Skeletal muscle tissue (tissue), 3 donors: ENCODE measurements at regions not wholly inside any gene's neighbourhood (a gene's known extent, or its start where the extent isn't known, plus 50 kb on each side); places are given as distances from the start of the nearest gene placed in this dataset.

Experiments used
- H3K27ac ChIP-seq: one replicate; pipeline ENCODE4 v1.7.0; 2013; ENCODE audit warnings: mild to moderate bottlenecking, low read depth, low read length, inconsistent platforms
- H3K27me3 ChIP-seq, 3 donors: one replicate each; pipeline ENCODE4 v1.7.0; 2013; ENCODE audit warnings: low read length in 3 of 3; ENCODE audit not compliant: control insufficient read depth in 3 of 3, insufficient read depth in 3 of 3
- H3K36me3 ChIP-seq, 3 donors: one replicate each; pipeline ENCODE4 v1.7.0; 2013; ENCODE audit warnings: low read length in 3 of 3; ENCODE audit not compliant: control insufficient read depth in 3 of 3, insufficient read depth in 3 of 3
- H3K4me1 ChIP-seq, 3 donors: one replicate each; pipeline ENCODE4 v1.7.0; 2013; ENCODE audit warnings: low read length in 3 of 3, mild to moderate bottlenecking in 3 of 3; ENCODE audit not compliant: control insufficient read depth in 3 of 3, insufficient read depth in 3 of 3
- H3K4me3 ChIP-seq, 3 donors: one replicate each; pipeline ENCODE4 v1.7.0; 2013; ENCODE audit warnings: low read length in 3 of 3
- H3K9ac ChIP-seq, 3 donors: one replicate each; pipeline ENCODE4 v1.7.0; 2013; ENCODE audit warnings: low read length in 3 of 3, mild to moderate bottlenecking in 3 of 3, moderate library complexity in 2 of 3, low read depth in 1 of 3
- H3K9me3 ChIP-seq, 3 donors: one replicate each; pipeline ENCODE4 v1.7.0; 2013; ENCODE audit warnings: low read length in 3 of 3; ENCODE audit not compliant: control insufficient read depth in 3 of 3
- donor health status: Osteomylitis.

DNA sequence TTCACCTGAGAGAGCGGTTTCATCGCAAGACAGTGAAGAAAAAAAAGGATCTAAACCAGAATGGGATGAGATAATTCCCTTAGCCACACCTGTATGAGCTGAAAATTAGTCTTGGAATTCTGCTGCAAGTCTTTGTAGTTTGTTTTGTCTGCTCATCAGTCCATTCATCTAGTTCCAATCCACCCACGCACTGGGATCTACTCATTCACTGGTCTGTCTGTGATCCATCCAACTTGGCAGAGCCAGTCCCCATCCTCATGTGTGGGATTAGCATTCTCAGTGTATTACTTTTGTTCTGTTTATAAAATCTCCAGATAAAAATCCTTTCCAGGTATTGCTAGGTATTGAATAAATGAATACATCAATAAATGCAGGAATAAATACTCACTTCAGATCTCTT, 266.5 kb upstream of the USP24 start:
- Histone ChIP-seq H3K36me3 (no peaks in the 10 kb centered on the region), H3K4me3 (no peak overlapping the region), H3K4me1 (no peaks in the 10 kb centered on the region), H3K27me3 (no peaks in the 10 kb centered on the region), H3K27ac (no peak overlapping the region), H3K9me3 (no peaks in the 10 kb centered on the region), H3K9ac (no peak overlapping the region)

DNA sequence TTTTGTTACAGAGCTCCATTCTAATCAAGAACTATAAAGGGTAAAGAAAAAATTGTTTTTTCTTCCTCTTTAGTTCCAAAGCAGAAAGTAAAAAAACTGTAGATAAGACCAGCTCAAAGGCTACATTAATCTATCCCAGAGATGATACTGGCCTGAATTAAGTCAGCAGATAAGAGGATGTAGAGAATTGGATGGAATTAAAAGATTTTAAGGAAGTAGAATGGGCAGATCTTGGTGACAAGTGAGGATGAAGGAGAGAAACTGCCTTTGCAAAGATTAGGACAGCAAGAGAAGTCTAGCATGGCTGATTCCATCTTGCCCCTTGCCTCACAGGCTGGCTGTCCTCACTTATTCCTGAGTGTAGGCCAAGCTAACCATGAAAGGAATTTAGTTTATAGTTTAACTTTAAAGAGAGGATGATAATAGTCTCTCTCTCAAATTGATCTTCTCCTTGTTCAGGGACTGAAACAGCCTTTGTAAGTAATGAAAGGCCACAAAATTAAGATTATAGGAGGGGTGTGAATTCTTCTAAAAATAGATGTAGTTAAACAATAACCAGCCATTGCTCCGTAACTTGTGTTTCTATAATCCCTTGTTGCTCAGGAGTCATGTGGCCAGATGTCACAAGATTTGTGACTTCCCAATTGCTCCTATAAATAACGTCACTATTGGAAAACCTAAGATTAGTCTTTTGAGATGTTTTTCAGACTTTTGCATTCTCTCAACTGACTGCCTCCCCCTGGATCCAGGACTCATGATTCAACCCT, 265.0 kb upstream of the USP24 start:
- Histone ChIP-seq H3K4me1 (peaks cover 0 to 5% (median 0%) of the 10 kb centered on the region in 3 donors), H3K9ac (no peak overlapping the region), H3K27me3 (no peaks in the 10 kb centered on the region), H3K9me3 (no peaks in the 10 kb centered on the region), H3K4me3 (no peak overlapping the region), H3K36me3 (no peaks in the 10 kb centered on the region), H3K27ac (no peak overlapping the region)

DNA sequence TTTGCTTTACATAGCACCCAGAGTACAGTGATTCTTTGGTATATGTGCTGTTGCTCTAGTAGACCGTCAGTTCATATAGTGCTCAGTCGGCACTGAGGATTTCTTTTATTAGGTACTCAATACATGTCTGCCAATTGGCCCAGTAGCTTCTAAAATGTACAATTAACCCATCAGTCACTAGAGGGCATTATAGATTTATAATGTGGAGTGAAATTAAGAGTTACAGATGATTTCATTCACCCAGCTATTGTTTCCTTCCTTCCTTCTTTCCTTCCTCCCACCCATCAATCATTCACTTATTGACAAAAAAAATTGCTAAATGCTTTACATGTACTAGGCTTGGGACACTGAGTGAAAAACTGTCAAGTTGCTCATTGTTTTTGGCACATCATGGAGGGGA, 263.6 kb upstream of the USP24 start:
- Histone ChIP-seq H3K36me3 (no peaks in the 10 kb centered on the region), H3K9me3 (no peaks in the 10 kb centered on the region), H3K27me3 (no peaks in the 10 kb centered on the region), H3K9ac (no peak overlapping the region), H3K4me3 (no peak overlapping the region), H3K27ac (no peak overlapping the region), H3K4me1 (peaks cover 0 to 5% (median 2%) of the 10 kb centered on the region in 3 donors)

DNA sequence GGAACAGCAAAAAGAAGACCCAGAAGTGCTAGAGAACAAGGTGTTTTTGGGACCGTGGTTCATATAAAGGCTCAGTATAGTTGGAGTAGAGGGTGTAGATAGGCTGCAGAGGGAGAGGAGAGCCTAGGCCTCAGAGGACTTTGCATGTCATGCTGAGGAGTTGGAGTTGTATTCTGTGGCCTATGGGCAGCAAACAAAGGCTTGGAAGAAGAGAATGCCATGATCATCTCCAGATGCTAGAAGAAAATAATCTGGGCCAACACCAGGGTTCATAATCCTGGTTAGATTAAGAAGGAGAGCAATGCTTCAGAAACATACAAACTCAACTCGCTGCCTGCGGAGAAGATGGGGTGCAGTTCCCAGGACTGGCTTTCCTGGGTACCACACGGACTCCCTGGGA, 262.8 kb upstream of the USP24 start:
- Histone ChIP-seq H3K4me3 (no peak overlapping the region), H3K27ac (no peak overlapping the region), H3K4me1 (peaks cover 0 to 5% (median 2%) of the 10 kb centered on the region in 3 donors), H3K9me3 (no peaks in the 10 kb centered on the region), H3K27me3 (no peaks in the 10 kb centered on the region), H3K36me3 (no peaks in the 10 kb centered on the region), H3K9ac (no peak overlapping the region)

DNA sequence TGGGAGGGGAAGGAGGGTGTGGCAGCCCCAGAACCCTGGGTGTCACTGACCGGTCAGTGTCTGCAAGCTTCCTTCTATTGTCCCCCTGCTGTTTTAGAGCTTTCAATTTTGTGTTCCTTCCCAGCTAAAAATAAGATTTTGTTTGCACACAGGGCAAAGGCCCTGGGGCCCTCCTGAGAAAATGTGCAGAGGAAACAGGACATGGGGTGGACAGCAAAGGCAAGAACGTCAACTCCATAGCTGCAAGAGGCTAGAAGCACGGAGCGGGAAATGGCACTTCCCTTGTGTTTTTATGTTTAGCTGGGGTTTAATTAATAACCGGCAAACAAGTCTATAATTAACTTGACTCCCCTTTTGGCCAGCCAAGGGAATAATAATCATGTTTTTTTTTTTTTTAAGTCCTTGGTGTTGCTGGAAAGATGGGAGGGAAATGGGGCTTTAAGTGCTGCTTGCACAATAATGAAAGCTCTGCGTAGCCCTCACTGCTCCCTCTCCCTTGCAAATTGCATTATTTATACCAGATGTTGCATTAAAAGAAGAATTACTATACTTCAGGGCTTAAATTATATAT, 261.4 kb upstream of the USP24 start:
- H3K27ac ChIP-seq = no peak overlapping the region
- H3K4me1 ChIP-seq = peaks cover 0 to 5% (median 2%) of the 10 kb centered on the region in 3 donors
- no peaks in the 10 kb centered on the region for H3K9me3 ChIP-seq
- H3K9ac ChIP-seq = no peak overlapping the region
- no peaks in the 10 kb centered on the region for H3K27me3 ChIP-seq
- H3K36me3 ChIP-seq = no peaks in the 10 kb centered on the region
- H3K4me3 ChIP-seq = no peak overlapping the region

DNA sequence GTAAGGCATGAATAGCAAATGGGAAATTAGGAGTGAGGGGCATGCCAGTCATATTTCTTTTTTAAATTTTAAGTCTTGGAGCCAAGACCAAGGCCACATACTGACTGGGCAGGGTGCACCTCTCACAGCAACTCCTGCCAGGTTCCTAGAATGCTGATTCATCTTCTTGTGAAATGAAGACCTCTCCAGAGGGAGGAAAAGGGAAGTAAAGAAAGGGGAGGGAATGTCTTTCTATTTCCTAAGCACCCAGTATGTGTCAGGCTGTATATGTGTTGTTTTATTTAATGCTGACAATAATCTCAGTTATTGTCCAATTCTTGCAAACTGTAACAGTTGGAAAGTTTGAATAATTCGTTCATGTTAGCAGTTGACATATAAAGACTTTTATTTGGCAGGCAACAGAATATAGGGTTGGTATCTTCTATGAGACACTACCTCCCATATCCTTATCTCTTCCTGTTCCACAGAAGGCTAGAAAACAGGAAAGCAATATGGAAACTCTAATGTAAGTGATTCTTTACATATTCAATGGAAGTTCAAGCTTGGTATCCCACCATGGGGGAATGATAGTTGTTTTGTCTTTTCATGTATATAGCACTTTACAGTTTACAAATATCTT, 259.1 kb upstream of the USP24 start:
- Histone ChIP-seq H3K4me1 (peaks cover 0 to 5% (median 2%) of the 10 kb centered on the region in 3 donors), H3K27ac (no peak overlapping the region), H3K4me3 (no peak overlapping the region), H3K9ac (no peak overlapping the region), H3K27me3 (no peaks in the 10 kb centered on the region), H3K9me3 (no peaks in the 10 kb centered on the region), H3K36me3 (no peaks in the 10 kb centered on the region)

DNA sequence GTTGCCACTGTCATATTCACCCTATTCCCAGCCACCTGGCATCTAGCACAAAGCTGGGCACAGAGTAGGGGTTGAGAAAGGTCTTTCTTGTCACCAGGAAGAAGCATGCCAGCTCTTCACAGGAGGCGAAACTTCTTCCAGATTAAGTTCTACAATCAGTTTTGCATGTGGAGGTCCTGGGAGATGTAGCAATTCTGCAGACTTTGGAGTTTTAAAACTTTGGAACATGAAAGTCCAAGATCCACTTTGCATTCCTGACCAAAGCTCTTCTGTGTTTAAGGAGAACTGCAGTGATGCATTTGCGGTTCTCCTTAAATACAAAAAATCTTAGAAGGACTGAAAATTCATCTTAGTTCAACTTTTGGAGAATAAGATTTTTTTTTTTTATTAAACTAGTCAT, 258.5 kb upstream of the USP24 start:
- no peak overlapping the region for H3K9ac ChIP-seq
- no peak overlapping the region for H3K27ac ChIP-seq
- peaks cover 0 to 5% (median 2%) of the 10 kb centered on the region in 3 donors for H3K4me1 ChIP-seq
- H3K9me3 ChIP-seq = no peaks in the 10 kb centered on the region
- H3K36me3 ChIP-seq = no peaks in the 10 kb centered on the region
- H3K4me3 ChIP-seq = no peak overlapping the region
- no peaks in the 10 kb centered on the region for H3K27me3 ChIP-seq

DNA sequence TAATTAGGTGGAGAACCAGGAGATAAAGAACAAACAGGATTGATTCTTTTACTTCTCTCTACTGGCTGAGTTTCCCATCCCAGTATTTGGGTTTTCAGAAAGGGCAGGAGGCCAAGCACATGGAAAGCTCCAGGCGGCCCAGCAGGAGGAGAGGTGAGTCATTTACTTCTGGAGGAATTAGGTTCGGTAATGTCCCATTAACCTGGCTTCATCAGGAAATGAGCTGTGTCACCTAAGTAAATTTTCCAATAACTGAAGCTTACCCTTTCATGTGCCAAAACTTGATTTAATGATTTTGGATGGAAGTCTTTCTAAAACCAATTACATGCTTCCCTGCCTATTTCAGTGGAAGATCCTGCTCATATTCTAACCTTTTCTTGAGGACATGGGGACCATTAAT, 257.6 kb upstream of the USP24 start:
- Histone ChIP-seq H3K27ac (no peak overlapping the region), H3K36me3 (no peaks in the 10 kb centered on the region), H3K9me3 (no peaks in the 10 kb centered on the region), H3K4me3 (no peak overlapping the region), H3K9ac (no peak overlapping the region), H3K27me3 (no peaks in the 10 kb centered on the region), H3K4me1 (peaks cover 0 to 5% (median 2%) of the 10 kb centered on the region in 3 donors)

DNA sequence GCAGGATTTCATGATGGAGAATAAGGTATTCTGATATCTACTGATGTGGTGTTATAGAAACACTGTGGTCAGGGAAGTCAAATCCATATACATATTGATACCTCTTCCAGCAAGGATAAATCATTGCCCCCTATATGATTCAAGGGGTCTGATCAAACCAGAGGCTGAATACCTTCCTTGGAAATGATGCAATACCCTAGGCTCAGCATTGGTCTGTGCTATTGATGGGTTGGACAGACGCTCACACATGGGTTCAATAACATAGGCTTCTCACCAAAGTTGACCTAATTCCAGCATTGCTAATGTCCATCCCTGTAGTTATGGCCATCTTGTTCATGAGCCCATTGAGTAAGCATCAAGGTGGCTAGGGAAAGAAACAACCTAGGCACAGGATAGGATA, 257.0 kb upstream of the USP24 start:
- H3K4me1 ChIP-seq = peaks cover 0 to 5% (median 2%) of the 10 kb centered on the region in 3 donors
- no peak overlapping the region for H3K4me3 ChIP-seq
- no peak overlapping the region for H3K27ac ChIP-seq
- no peaks in the 10 kb centered on the region for H3K9me3 ChIP-seq
- H3K9ac ChIP-seq = no peak overlapping the region
- H3K27me3 ChIP-seq = no peaks in the 10 kb centered on the region
- no peaks in the 10 kb centered on the region for H3K36me3 ChIP-seq

DNA sequence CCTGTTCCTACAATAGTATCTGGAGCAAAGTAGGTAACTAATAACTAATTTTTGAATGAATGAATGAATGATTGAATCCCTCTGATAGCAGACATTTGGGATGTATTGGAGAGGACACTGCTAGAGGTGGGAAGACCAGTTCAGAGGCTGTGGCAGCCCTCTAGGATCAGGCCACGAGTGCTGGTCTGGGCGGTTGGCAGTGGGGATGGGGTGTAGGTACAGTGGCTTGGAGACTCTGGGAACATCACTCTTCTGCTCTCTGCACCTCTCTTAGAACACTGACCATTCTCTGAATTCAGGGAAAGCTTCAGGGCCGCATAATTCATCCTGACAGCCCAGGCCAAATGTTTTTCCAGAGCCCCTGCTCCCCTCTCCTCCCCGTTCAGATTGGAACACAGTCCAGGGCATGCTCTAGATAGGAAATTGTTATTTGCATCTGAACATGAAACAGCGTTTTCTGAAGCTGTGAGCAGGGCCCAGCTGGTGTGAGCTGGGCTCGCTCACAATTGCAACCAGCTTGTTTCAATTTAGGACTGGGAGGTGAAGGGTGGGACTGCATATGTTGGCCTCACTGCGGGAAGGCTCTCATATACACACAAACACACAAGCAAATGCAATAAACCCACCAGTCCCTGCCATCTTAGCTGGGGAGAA, 253.1 kb upstream of the USP24 start:
- Histone ChIP-seq H3K4me3 (no peak overlapping the region), H3K9me3 (no peaks in the 10 kb centered on the region), H3K4me1 (peaks cover 11 to 12% (median 11%) of the 10 kb centered on the region in 3 donors), H3K9ac (no peak overlapping the region), H3K27me3 (no peaks in the 10 kb centered on the region), H3K36me3 (no peaks in the 10 kb centered on the region), H3K27ac (no peak overlapping the region)
